22Rv1 (cell line): ENCODE measurements at regions not wholly inside any gene's neighbourhood (a gene's known extent, or its start where the extent isn't known, plus 50 kb on each side); places are given as distances from the start of the nearest gene placed in this dataset.

Source experiments
- ZFX ChIP-seq: fragments of 450-650 bp; IDR thresholded peaks from 2 replicates; pipeline ENCODE4 v1.6.1; 2017; ENCODE audit warnings: antibody characterized with exemption, borderline replicate concordance
- TF ChIP-seq, protein P1 (sequence below): fragments of 450-650 bp; IDR thresholded peaks from 2 replicates; pipeline ENCODE4 v1.5.1; 2017; ENCODE audit warnings: mild to moderate bottlenecking

GRCh38 chr5:57407391-57407790, 75.2 kb downstream of the ACTBL2 start:
- TF ChIP-seq, protein P1, sequence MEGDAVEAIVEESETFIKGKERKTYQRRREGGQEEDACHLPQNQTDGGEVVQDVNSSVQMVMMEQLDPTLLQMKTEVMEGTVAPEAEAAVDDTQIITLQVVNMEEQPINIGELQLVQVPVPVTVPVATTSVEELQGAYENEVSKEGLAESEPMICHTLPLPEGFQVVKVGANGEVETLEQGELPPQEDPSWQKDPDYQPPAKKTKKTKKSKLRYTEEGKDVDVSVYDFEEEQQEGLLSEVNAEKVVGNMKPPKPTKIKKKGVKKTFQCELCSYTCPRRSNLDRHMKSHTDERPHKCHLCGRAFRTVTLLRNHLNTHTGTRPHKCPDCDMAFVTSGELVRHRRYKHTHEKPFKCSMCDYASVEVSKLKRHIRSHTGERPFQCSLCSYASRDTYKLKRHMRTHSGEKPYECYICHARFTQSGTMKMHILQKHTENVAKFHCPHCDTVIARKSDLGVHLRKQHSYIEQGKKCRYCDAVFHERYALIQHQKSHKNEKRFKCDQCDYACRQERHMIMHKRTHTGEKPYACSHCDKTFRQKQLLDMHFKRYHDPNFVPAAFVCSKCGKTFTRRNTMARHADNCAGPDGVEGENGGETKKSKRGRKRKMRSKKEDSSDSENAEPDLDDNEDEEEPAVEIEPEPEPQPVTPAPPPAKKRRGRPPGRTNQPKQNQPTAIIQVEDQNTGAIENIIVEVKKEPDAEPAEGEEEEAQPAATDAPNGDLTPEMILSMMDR: no peak
- no peak for TF ChIP-seq ZFX
